GM23248 (cell line): ENCODE measurements at regions not wholly inside any gene's neighbourhood (a gene's known extent, or its start where the extent isn't known, plus 50 kb on each side); places are given as distances from the start of the nearest gene placed in this dataset.

Experiments used
- EZH2 ChIP-seq: fragments of 200-600 bp; sonication (generic); IDR thresholded peaks from 2 replicates; pipeline ENCODE4 v1.6.1; 2018; ENCODE audit warnings: antibody characterized with exemption, mild to moderate bottlenecking; ENCODE audit not compliant: insufficient read depth, poor library complexity, severe bottlenecking
- EZH2phosphoT487 ChIP-seq: fragments of 200-600 bp; sonication (generic); IDR thresholded peaks from 2 replicates; pipeline ENCODE4 v1.6.1; 2018; ENCODE audit warnings: antibody characterized with exemption, moderate library complexity, mild to moderate bottlenecking, low read depth; ENCODE audit not compliant: insufficient read depth

DNA sequence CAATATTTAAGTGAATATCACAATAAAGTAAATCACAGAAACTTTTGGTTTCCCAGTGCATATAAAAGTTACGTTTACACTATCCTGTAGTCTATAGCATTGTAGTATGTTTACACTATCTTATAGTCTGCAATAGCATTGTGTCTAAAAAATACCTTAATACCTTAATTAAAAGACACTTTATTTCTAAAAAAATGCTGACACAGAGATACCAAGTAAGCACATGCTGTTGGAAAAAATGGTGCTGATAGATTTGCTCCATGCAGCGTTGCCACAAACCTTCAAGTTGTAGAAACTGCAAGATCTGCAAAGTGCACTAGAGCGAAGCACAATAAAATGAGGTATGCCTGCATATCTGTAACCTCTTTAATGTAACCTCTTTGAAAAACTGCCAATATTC, 847.3 kb downstream of the GLUD2 start:
- no peak for TF ChIP-seq EZH2
- no peak for TF ChIP-seq EZH2phosphoT487
